HL-60 (cell line): ENCODE measurements at regions not wholly inside any gene's neighbourhood (a gene's known extent, or its start where the extent isn't known, plus 50 kb on each side); places are given as distances from the start of the nearest gene placed in this dataset.

ENCODE experiments used
- DNase-seq, 2 experiments: peaks; one replicate each; pipeline ENCODE4 v3.0.0-alpha.2; 2010 to 2020; ENCODE audit warnings: low read depth in 1 of 2, low spot score in 1 of 2
- H3K27ac ChIP-seq: fragments of 250-450 bp; sonication (Bioruptor Pico); replicated peaks from 2 replicates; pipeline ENCODE4 v1.5.1; 2020; ENCODE audit warnings: mild to moderate bottlenecking, moderate library complexity
- H3K27me3 ChIP-seq: fragments of 250-450 bp; sonication (Bioruptor Pico); 2 replicates; pipeline ENCODE4 v1.5.1; 2021; ENCODE audit warnings: mild to moderate bottlenecking, moderate library complexity; ENCODE audit not compliant: insufficient read depth, poor library complexity, severe bottlenecking
- H3K4me3 ChIP-seq: replicated peaks from 2 replicates; pipeline ENCODE4 v1.5.1; 2011; ENCODE audit warnings: mild to moderate bottlenecking, control low read depth, low read length; ENCODE audit not compliant: insufficient read depth
- CTCF ChIP-seq: IDR thresholded peaks from one replicate; pipeline ENCODE4 v1.5.1; 2011; ENCODE audit warnings: low read length, control low read depth, inconsistent platforms; ENCODE audit not compliant: insufficient read depth
- GABPA ChIP-seq: IDR thresholded peaks from 2 replicates; pipeline ENCODE4 v1.6.1; 2012; ENCODE audit warnings: low read depth
- POLR2AphosphoS5 ChIP-seq: IDR thresholded peaks from 2 replicates; pipeline ENCODE4 v1.6.1; 2012; ENCODE audit warnings: low read depth
- SPI1 ChIP-seq: IDR thresholded peaks from 2 replicates; pipeline ENCODE4 v1.6.1; 2012; ENCODE audit warnings: low read depth, mild to moderate bottlenecking, borderline replicate concordance
- TF ChIP-seq, protein P1 (sequence below): IDR thresholded peaks from 2 replicates; pipeline ENCODE4 v1.6.1; 2012; ENCODE audit warnings: low read depth; ENCODE audit not compliant: insufficient replicate concordance

GRCh38 chrX:25295466-25295865 lies 279.7 kb upstream of the ARX start:
- TF ChIP-seq GABPA: no peak
- TF ChIP-seq SPI1: no peak
- TF ChIP-seq POLR2AphosphoS5: no peak
- TF ChIP-seq, protein P1, sequence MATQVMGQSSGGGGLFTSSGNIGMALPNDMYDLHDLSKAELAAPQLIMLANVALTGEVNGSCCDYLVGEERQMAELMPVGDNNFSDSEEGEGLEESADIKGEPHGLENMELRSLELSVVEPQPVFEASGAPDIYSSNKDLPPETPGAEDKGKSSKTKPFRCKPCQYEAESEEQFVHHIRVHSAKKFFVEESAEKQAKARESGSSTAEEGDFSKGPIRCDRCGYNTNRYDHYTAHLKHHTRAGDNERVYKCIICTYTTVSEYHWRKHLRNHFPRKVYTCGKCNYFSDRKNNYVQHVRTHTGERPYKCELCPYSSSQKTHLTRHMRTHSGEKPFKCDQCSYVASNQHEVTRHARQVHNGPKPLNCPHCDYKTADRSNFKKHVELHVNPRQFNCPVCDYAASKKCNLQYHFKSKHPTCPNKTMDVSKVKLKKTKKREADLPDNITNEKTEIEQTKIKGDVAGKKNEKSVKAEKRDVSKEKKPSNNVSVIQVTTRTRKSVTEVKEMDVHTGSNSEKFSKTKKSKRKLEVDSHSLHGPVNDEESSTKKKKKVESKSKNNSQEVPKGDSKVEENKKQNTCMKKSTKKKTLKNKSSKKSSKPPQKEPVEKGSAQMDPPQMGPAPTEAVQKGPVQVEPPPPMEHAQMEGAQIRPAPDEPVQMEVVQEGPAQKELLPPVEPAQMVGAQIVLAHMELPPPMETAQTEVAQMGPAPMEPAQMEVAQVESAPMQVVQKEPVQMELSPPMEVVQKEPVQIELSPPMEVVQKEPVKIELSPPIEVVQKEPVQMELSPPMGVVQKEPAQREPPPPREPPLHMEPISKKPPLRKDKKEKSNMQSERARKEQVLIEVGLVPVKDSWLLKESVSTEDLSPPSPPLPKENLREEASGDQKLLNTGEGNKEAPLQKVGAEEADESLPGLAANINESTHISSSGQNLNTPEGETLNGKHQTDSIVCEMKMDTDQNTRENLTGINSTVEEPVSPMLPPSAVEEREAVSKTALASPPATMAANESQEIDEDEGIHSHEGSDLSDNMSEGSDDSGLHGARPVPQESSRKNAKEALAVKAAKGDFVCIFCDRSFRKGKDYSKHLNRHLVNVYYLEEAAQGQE: no peak
- no peak for TF ChIP-seq CTCF
- DNase-seq: no peak
- no peak overlapping the region for H3K4me3 ChIP-seq
- no peak overlapping the region for H3K27ac ChIP-seq
- H3K27me3 ChIP-seq: no peaks in the 10 kb centered on the region

- Histone ChIP-seq H3K27ac (no peak overlapping the region), H3K27me3 (no peaks in the 10 kb centered on the region), H3K4me3 (no peak overlapping the region)
- no peak for DNase-seq
- no peak for TF ChIP-seq GABPA
- TF ChIP-seq SPI1: no peak
- no peak for TF ChIP-seq CTCF
- TF ChIP-seq POLR2AphosphoS5: no peak
Measured at GRCh38 chrX:25290132-25290531, 274.4 kb upstream of the ARX start.

GRCh38 chrX:25288676-25289075 lies 272.9 kb upstream of the ARX start:
- Histone ChIP-seq H3K27ac (no peak overlapping the region), H3K4me3 (no peak overlapping the region), H3K27me3 (no peaks in the 10 kb centered on the region)
- TF ChIP-seq SPI1 (no peak), GABPA (no peak), POLR2AphosphoS5 (no peak), CTCF (no peak)
- TF ChIP-seq, protein P1: no peak
- DNase-seq: no peak

DNA sequence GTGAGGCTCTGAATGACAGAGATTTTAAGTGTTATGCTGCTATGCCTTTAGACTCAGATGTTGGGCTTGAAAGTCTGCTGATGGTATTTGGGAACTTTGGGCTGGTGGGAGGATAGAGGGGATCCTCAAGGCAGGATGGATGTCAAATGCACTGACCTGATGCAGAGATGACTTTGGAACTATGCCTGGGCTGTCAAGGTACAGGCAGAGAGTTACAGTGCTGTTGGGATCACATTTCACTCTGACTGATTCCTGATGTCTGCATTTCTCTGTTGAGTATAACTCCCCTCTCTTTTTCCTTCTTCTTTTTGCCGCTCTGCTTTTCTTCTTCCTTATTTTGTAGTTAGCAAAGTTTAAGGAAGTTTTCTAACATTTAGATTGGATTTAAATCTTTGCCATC lies 271.8 kb upstream of the ARX start:
- DNase-seq: no peak
- Histone ChIP-seq H3K27ac (no peak overlapping the region), H3K27me3 (no peaks in the 10 kb centered on the region), H3K4me3 (no peak overlapping the region)
- TF ChIP-seq, protein P1: no peak
- TF ChIP-seq CTCF: no peak
- no peak for TF ChIP-seq SPI1
- TF ChIP-seq GABPA: no peak
- no peak for TF ChIP-seq POLR2AphosphoS5
